ENCODE measurements at regions not wholly inside any gene's neighbourhood (a gene's known extent, or its start where the extent isn't known, plus 50 kb on each side); places are given as distances from the start of the nearest gene placed in this dataset.

- Histone ChIP-seq H3K27ac (ENCODE audit: low read depth, low read length, poor library complexity, severe bottlenecking) (no peak overlapping the region), H3K9me3 (ENCODE audit: low read length) (no peaks in the 10 kb centered on the region), H3K79me2 (ENCODE audit: insufficient read depth, low read length) (no peaks in the 10 kb centered on the region), H3K9ac (ENCODE audit: low read length) (no peak overlapping the region), H3K4me1 (ENCODE audit: insufficient read depth, low read length, severe bottlenecking) (no peaks in the 10 kb centered on the region), H2AFZ (ENCODE audit: low read length) (no peak overlapping the region), H3K4me3 (ENCODE audit: low read depth, low read length, poor library complexity, severe bottlenecking) (no peak overlapping the region), H3K36me3 (ENCODE audit: insufficient read depth, low read length) (no peaks in the 10 kb centered on the region), H3K4me2 (ENCODE audit: low read length) (no peak overlapping the region), H3F3A (ENCODE audit: insufficient read depth, low read length) (no peaks in the 10 kb centered on the region), H3K9me2 (ENCODE audit: low read depth, low read length) (no peaks in the 10 kb centered on the region), H4K20me1 (ENCODE audit: insufficient read depth, low read length) (no peaks in the 10 kb centered on the region), H3K27me3 (ENCODE audit: insufficient read depth, low read length) (no peaks in the 10 kb centered on the region)
- TF ChIP-seq EZH2 (IDR thresholded peaks at IDR 0.05; ENCODE audit: borderline replicate concordance, low read length), result no peak
- no peak for TF ChIP-seq CTCF (IDR thresholded peaks at IDR 0.05; ENCODE audit: low read length)
Observed at GRCh38 chr16:73231944-73232554, 184.1 kb upstream of the ZFHX3 start.

GRCh38 chr16:73231379-73231778 lies 183.5 kb upstream of the ZFHX3 start:
- Histone ChIP-seq H3K9me3 (ENCODE audit: low read length) (no peaks in the 10 kb centered on the region), H4K20me1 (ENCODE audit: insufficient read depth, low read length) (no peaks in the 10 kb centered on the region), H3K4me3 (ENCODE audit: low read depth, low read length, poor library complexity, severe bottlenecking) (no peak overlapping the region), H3F3A (ENCODE audit: insufficient read depth, low read length) (no peaks in the 10 kb centered on the region), H3K36me3 (ENCODE audit: insufficient read depth, low read length) (no peaks in the 10 kb centered on the region), H2AFZ (ENCODE audit: low read length) (no peak overlapping the region), H3K27me3 (ENCODE audit: insufficient read depth, low read length) (no peaks in the 10 kb centered on the region), H3K4me1 (ENCODE audit: insufficient read depth, low read length, severe bottlenecking) (no peaks in the 10 kb centered on the region), H3K27ac (ENCODE audit: low read depth, low read length, poor library complexity, severe bottlenecking) (no peak overlapping the region), H3K9ac (ENCODE audit: low read length) (no peak overlapping the region), H3K79me2 (ENCODE audit: insufficient read depth, low read length) (no peaks in the 10 kb centered on the region), H3K4me2 (ENCODE audit: low read length) (no peak overlapping the region), H3K9me2 (ENCODE audit: low read depth, low read length) (no peaks in the 10 kb centered on the region)
- TF ChIP-seq CTCF (IDR thresholded peaks at IDR 0.05; ENCODE audit: low read length), result no peak

GRCh38 chr16:73230651-73231050 lies 182.7 kb upstream of the ZFHX3 start:
- Histone ChIP-seq H3K9ac (ENCODE audit: low read length) (no peak overlapping the region), H3F3A (ENCODE audit: insufficient read depth, low read length) (no peaks in the 10 kb centered on the region), H3K9me2 (ENCODE audit: low read depth, low read length) (no peaks in the 10 kb centered on the region), H3K4me2 (ENCODE audit: low read length) (no peak overlapping the region), H3K27me3 (ENCODE audit: insufficient read depth, low read length) (no peaks in the 10 kb centered on the region), H2AFZ (ENCODE audit: low read length) (no peak overlapping the region), H3K4me1 (ENCODE audit: insufficient read depth, low read length, severe bottlenecking) (no peaks in the 10 kb centered on the region), H3K36me3 (ENCODE audit: insufficient read depth, low read length) (no peaks in the 10 kb centered on the region), H3K4me3 (ENCODE audit: low read depth, low read length, poor library complexity, severe bottlenecking) (no peak overlapping the region), H3K79me2 (ENCODE audit: insufficient read depth, low read length) (no peaks in the 10 kb centered on the region), H4K20me1 (ENCODE audit: insufficient read depth, low read length) (no peaks in the 10 kb centered on the region), H3K9me3 (ENCODE audit: low read length) (no peaks in the 10 kb centered on the region), H3K27ac (ENCODE audit: low read depth, low read length, poor library complexity, severe bottlenecking) (no peak overlapping the region)
- TF ChIP-seq CTCF (IDR thresholded peaks at IDR 0.05; ENCODE audit: low read length), result no peak
- no peak for TF ChIP-seq EZH2 (IDR thresholded peaks at IDR 0.05; ENCODE audit: borderline replicate concordance, low read length)
